ENCODE measurements at regions not wholly inside any gene's neighbourhood (a gene's known extent, or its start where the extent isn't known, plus 50 kb on each side); places are given as distances from the start of the nearest gene placed in this dataset.
"Not testable (repeated sequence)": the region's sequence is repeated elsewhere in the genome, so short reads cannot be mapped to it uniquely, and the experiment has no call there.

- Histone ChIP-seq H3K36me3 (ENCODE audit: control insufficient read depth, insufficient read depth, low read length) (no peaks in the 10 kb centered on the region), H3K4me1 (ENCODE audit: control insufficient read depth, insufficient read depth, low read length, poor library complexity, severe bottlenecking) (no peaks in the 10 kb centered on the region), H3K4me3 (ENCODE audit: extremely low read depth, insufficient read depth, low read length, poor library complexity, severe bottlenecking) (no peak overlapping the region), H3K27ac (ENCODE audit: low read depth, low read length, severe bottlenecking) (no peak overlapping the region), H3K9me3 (ENCODE audit: control insufficient read depth, low read length) (no peaks in the 10 kb centered on the region)
- 50 to 65% methylated on average over 5 to 8 of the region's 8 CpGs for WGBS, 2 experiments (ENCODE audit: insufficient coverage in 2 of 2)
Measured at GRCh38 chr17:34741967-34742366, 162.6 kb downstream of the TMEM132E start.

- Histone ChIP-seq H3K4me3 (ENCODE audit: extremely low read depth, insufficient read depth, low read length, poor library complexity, severe bottlenecking) (no peak overlapping the region), H3K4me1 (ENCODE audit: control insufficient read depth, insufficient read depth, low read length, poor library complexity, severe bottlenecking) (no peaks in the 10 kb centered on the region), H3K27ac (ENCODE audit: low read depth, low read length, severe bottlenecking) (no peak overlapping the region), H3K36me3 (ENCODE audit: control insufficient read depth, insufficient read depth, low read length) (no peaks in the 10 kb centered on the region), H3K9me3 (ENCODE audit: control insufficient read depth, low read length) (no peaks in the 10 kb centered on the region)
- 65 to 80% methylated on average over 3 of the region's 8 CpGs for WGBS, 2 experiments (ENCODE audit: insufficient coverage in 2 of 2)
Measured at GRCh38 chr17:34740565-34741520, 161.5 kb downstream of the TMEM132E start.

GRCh38 chr17:34739386-34739785 is 160.0 kb downstream of the TMEM132E start:
- no peak overlapping the region for H3K4me3 ChIP-seq (ENCODE audit: extremely low read depth, insufficient read depth, low read length, poor library complexity, severe bottlenecking)
- no peaks in the 10 kb centered on the region for H3K4me1 ChIP-seq (ENCODE audit: control insufficient read depth, insufficient read depth, low read length, poor library complexity, severe bottlenecking)
- no peak overlapping the region for H3K27ac ChIP-seq (ENCODE audit: low read depth, low read length, severe bottlenecking)
- H3K9me3 ChIP-seq (ENCODE audit: control insufficient read depth, low read length): no peaks in the 10 kb centered on the region
- WGBS, 2 experiments (ENCODE audit: insufficient coverage in 2 of 2): 78 to 83% methylated on average over 5 of the region's 5 CpGs
- H3K36me3 ChIP-seq (ENCODE audit: control insufficient read depth, insufficient read depth, low read length): no peaks in the 10 kb centered on the region

- H3K9me3 ChIP-seq (ENCODE audit: control insufficient read depth, low read length); H3K27ac ChIP-seq (ENCODE audit: low read depth, low read length, severe bottlenecking); H3K4me3 ChIP-seq (ENCODE audit: extremely low read depth, insufficient read depth, low read length, poor library complexity, severe bottlenecking); H3K36me3 ChIP-seq (ENCODE audit: control insufficient read depth, insufficient read depth, low read length); H3K4me1 ChIP-seq (ENCODE audit: control insufficient read depth, insufficient read depth, low read length, poor library complexity, severe bottlenecking): not testable (repeated sequence)
- WGBS, 2 experiments (ENCODE audit: insufficient coverage in 2 of 2): 80 to 92% methylated on average over 2 to 3 of the region's 4 CpGs
Measured at GRCh38 chr17:34737673-34738072, 158.3 kb downstream of the TMEM132E start.

GRCh38 chr17:34736611-34737010 is 157.2 kb downstream of the TMEM132E start:
- WGBS, 2 experiments (ENCODE audit: insufficient coverage in 2 of 2): 68 to 70% methylated on average over 6 to 7 of the region's 8 CpGs
- H3K9me3 ChIP-seq (ENCODE audit: control insufficient read depth, low read length): no peaks in the 10 kb centered on the region
- H3K4me1 ChIP-seq (ENCODE audit: control insufficient read depth, insufficient read depth, low read length, poor library complexity, severe bottlenecking): no peaks in the 10 kb centered on the region
- no peak overlapping the region for H3K4me3 ChIP-seq (ENCODE audit: extremely low read depth, insufficient read depth, low read length, poor library complexity, severe bottlenecking)
- H3K36me3 ChIP-seq (ENCODE audit: control insufficient read depth, insufficient read depth, low read length): no peaks in the 10 kb centered on the region
- H3K27ac ChIP-seq (ENCODE audit: low read depth, low read length, severe bottlenecking): no peak overlapping the region

GRCh38 chr17:34733333-34733732 is 154.0 kb downstream of the TMEM132E start:
- no peaks in the 10 kb centered on the region for H3K36me3 ChIP-seq (ENCODE audit: control insufficient read depth, insufficient read depth, low read length)
- H3K9me3 ChIP-seq (ENCODE audit: control insufficient read depth, low read length): no peaks in the 10 kb centered on the region
- no peak overlapping the region for H3K27ac ChIP-seq (ENCODE audit: low read depth, low read length, severe bottlenecking)
- no peak overlapping the region for H3K4me3 ChIP-seq (ENCODE audit: extremely low read depth, insufficient read depth, low read length, poor library complexity, severe bottlenecking)
- H3K4me1 ChIP-seq (ENCODE audit: control insufficient read depth, insufficient read depth, low read length, poor library complexity, severe bottlenecking): no peaks in the 10 kb centered on the region
- WGBS, 2 experiments (ENCODE audit: insufficient coverage in 2 of 2): 66 to 92% methylated on average over 2 to 5 of the region's 5 CpGs

GRCh38 chr17:34730816-34731215 is 151.4 kb downstream of the TMEM132E start:
- Histone ChIP-seq H3K4me3 (ENCODE audit: extremely low read depth, insufficient read depth, low read length, poor library complexity, severe bottlenecking) (no peak overlapping the region), H3K36me3 (ENCODE audit: control insufficient read depth, insufficient read depth, low read length) (no peaks in the 10 kb centered on the region), H3K9me3 (ENCODE audit: control insufficient read depth, low read length) (no peaks in the 10 kb centered on the region), H3K4me1 (ENCODE audit: control insufficient read depth, insufficient read depth, low read length, poor library complexity, severe bottlenecking) (no peaks in the 10 kb centered on the region), H3K27ac (ENCODE audit: low read depth, low read length, severe bottlenecking) (no peak overlapping the region)
- 81 to 88% methylated on average over 3 of the region's 3 CpGs for WGBS, 2 experiments (ENCODE audit: insufficient coverage in 2 of 2)

- 75 to 80% methylated on average over 7 to 9 of the region's 10 CpGs for WGBS, 2 experiments (ENCODE audit: insufficient coverage in 2 of 2)
- no peak overlapping the region for H3K4me3 ChIP-seq (ENCODE audit: extremely low read depth, insufficient read depth, low read length, poor library complexity, severe bottlenecking)
- no peak overlapping the region for H3K27ac ChIP-seq (ENCODE audit: low read depth, low read length, severe bottlenecking)
- H3K36me3 ChIP-seq (ENCODE audit: control insufficient read depth, insufficient read depth, low read length): no peaks in the 10 kb centered on the region
- no peaks in the 10 kb centered on the region for H3K4me1 ChIP-seq (ENCODE audit: control insufficient read depth, insufficient read depth, low read length, poor library complexity, severe bottlenecking)
- H3K9me3 ChIP-seq (ENCODE audit: control insufficient read depth, low read length): no peaks in the 10 kb centered on the region
Measured at GRCh38 chr17:34728771-34729310, 149.5 kb downstream of the TMEM132E start.

- Histone ChIP-seq H3K4me3 (ENCODE audit: extremely low read depth, insufficient read depth, low read length, poor library complexity, severe bottlenecking) (no peak overlapping the region), H3K9me3 (ENCODE audit: control insufficient read depth, low read length) (no peaks in the 10 kb centered on the region), H3K4me1 (ENCODE audit: control insufficient read depth, insufficient read depth, low read length, poor library complexity, severe bottlenecking) (no peaks in the 10 kb centered on the region), H3K36me3 (ENCODE audit: control insufficient read depth, insufficient read depth, low read length) (no peaks in the 10 kb centered on the region), H3K27ac (ENCODE audit: low read depth, low read length, severe bottlenecking) (no peak overlapping the region)
- WGBS, 2 experiments (ENCODE audit: insufficient coverage in 2 of 2): 79 to 81% methylated on average over 4 to 6 of the region's 6 CpGs
Measured at GRCh38 chr17:34727601-34728000, 148.2 kb downstream of the TMEM132E start.

- Histone ChIP-seq H3K9me3 (ENCODE audit: control insufficient read depth, low read length) (no peaks in the 10 kb centered on the region), H3K4me1 (ENCODE audit: control insufficient read depth, insufficient read depth, low read length, poor library complexity, severe bottlenecking) (no peaks in the 10 kb centered on the region), H3K4me3 (ENCODE audit: extremely low read depth, insufficient read depth, low read length, poor library complexity, severe bottlenecking) (no peak overlapping the region), H3K36me3 (ENCODE audit: control insufficient read depth, insufficient read depth, low read length) (no peaks in the 10 kb centered on the region), H3K27ac (ENCODE audit: low read depth, low read length, severe bottlenecking) (no peak overlapping the region)
- WGBS, 2 experiments (ENCODE audit: insufficient coverage in 2 of 2): 79 to 84% methylated on average over 6 of the region's 6 CpGs
Measured at GRCh38 chr17:34726536-34727384, 147.4 kb downstream of the TMEM132E start.
